Forelimb muscle (tissue), 1 donor: ENCODE measurements at regions not wholly inside any gene's neighbourhood (a gene's known extent, or its start where the extent isn't known, plus 50 kb on each side); places are given as distances from the start of the nearest gene placed in this dataset.
A peak's percentile ranks its signal among the peaks of the same experiment; 100 is the strongest.

Experiments
- DNase-seq: peaks from one replicate; pipeline ENCODE4 v3.0.0-alpha.2; 2013; ENCODE audit warnings: low read depth

DNA sequence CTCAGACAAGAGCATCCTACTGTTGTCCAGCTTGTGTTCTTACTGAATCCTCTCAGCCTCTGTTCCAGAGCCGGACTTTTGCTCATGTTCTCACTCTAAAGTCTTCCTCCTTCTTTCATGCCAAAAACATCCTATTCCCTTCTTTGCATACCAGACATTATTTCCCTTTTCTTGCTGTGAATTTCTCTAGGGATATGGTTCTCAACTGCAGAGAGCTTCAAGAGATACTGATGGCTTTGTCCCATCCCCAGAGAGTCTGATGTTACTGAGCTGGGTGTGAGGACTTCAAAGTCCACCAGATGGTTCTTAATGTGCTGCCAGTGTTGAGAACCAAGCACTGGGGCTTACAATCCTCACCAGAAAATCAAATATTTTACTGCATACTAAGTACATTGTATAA lies 98.6 kb upstream of the FER start:
- no peak for DNase-seq

DNA sequence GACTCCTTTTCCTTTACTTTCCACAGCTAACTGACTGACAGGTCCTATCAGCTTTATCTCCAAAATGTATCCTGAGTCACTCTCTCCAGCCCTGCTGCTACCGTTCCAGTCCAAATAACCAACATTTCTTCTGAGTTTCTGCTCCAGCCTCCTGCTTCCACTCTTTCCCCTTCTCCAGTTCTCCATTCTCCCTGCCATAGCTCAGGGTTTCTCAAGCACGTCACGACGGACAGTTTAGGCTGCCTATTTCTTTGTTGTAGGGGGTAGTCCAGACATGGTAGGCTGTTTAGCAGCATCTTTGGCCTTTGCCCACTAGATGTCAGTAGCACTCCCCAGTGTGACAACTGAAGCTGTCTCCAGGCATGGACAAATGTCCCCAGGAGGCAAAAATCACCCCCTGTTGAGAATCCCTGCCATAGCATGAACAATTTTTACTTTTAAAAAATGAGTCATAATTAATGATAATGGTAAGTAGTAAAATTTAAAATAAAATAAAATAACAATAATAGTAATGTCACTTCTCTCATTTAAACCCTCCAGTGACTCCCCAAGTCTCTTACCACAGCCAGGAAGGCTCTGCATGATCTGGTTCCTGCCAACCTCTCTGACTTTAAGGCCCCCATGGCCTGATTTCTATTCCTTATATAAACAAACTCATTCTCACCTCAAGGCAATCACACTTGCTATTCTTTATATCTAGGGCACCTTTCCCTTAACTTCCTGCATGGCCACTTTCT lies 105.4 kb upstream of the FER start:
- DNase-seq, result no peak

DNA sequence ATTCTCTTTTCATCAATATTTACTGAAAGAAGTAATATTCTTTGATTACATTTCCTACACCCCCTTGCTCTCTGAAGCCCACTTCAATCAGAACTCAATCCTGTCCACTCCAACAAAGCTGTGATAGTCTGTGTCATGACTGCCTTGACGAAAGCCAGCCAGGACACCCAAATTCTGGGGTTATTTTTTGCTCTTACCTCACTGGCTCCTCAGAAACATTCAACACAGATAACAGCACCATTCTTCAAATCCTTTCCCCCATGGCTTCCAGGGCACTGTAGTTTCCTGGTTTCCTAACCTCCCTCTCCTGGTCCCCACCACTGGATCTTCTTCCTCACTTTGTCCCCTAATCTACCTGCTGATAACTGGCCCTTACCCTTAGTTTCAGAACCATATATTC lies 106.1 kb upstream of the FER start:
- DNase-seq, result no peak

DNA sequence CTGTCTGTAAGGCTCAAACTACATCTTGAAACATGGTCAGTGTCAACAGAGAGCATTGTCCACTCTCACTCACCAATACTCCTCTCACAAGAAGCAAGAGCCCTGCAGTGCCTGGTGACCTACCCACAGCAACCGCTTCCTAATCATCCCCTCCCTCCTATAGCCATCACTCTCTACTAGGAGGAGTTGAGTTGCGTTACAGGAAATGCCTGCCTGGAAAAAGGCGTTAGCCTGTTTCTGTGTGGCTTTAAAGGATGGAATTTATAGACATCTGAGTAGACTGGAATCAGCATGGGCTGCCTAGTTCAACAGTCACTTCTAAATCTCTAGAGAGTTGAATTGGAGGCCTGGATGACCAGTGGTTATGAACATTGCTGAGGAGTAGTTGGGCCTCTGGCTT lies 108.3 kb upstream of the FER start:
- DNase-seq, result no peak

DNA sequence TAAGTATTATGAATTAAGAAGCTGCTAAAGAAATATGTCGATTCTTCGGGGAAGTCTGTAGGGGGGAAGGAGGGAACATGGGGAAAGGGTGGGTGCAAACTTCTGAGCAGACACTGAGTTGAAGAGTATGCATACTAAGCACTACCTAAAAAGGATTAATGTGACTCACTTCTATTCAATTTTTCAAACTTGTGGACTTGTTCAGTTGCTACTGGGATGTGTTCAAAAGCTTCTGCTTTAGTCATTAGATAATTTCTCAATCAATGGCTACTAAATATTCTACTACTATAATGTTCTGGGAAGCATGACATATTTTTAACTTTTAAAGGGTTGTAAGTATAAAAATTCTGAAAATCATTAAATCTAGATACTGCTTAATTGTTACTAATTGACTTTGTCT lies 109.7 kb upstream of the FER start:
- no peak for DNase-seq

DNA sequence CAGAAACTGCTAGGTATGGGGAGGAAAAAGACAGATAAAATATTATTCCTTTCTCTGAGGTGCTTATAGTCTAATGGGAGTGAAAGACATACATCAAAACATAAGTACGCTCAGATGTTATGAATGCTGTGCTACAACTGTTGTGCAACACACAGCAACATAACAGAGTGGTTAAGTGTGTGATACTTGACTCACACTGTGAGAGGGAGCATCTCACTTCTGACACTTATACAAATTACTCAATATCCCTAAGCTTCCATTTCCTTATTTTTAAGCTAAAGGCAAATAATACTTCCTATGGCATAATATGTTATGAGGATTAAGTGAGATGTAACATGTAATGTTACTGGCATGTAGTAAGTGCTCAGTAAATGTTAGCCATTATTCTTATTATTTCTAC lies 110.6 kb upstream of the FER start:
- no peak for DNase-seq

DNA sequence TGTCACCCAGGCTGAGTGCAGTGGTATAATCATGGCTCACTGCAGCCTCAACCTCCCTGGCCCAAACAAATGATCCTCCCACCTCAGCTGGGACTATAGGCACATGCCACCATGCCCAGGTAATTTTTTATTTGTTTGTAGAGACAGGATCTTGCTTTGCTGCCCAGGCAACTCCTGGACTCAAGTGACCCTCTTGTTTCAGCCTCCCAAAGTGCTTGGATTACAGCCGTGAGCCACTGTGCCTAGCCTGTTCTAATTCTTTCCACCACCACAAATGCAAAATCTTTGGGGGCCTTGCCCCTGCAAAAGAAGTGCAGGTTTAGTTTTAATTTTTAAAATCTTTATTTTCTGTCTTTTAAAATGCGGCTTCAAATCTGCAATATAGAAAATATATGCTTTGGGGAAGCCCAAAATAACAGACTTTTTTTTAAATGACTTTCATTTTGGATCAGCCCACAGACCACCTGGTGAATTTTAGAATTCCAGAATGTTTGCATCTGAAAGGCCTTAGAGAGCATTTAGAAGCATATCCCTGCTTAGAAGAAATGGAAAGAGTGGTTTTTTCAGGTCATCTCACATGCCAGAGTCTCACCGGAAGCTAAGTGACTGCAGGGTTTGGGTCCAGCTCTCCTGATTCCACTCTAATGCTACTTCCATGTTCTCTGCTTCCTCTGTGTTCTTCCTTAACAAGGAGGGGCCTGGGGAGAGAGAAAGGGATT lies 111.4 kb upstream of the FER start:
- no peak for DNase-seq

DNA sequence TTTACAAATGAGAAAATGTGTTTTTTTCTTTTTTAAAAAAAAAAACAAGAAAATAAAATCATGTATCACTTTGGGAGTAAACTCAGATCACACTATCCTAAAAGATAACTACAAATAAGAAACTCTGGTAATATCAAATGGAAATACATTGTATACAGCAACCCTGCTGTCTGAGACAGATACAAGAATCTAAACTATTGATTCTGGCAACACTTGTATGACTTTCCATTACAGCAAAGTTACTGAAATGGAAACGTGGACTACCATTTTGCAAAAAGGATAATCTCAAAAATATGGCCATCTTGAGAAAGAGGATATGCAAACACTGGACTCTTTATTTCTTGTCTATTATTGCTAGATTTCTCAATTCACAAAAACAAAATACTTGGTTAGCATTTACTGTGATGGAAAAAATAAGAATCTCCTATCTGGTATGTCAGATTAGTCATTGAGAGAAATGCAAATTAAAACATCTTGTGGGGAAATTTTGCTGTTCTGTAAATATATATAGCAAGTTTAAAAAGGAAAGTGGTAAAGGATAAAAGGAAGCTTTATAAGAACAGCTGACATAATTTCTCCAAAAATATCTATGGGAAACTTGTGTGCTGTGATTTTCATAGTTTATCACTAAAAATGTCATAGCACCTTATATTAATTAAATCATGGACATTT lies 112.9 kb upstream of the FER start:
- DNase-seq, result no peak

DNA sequence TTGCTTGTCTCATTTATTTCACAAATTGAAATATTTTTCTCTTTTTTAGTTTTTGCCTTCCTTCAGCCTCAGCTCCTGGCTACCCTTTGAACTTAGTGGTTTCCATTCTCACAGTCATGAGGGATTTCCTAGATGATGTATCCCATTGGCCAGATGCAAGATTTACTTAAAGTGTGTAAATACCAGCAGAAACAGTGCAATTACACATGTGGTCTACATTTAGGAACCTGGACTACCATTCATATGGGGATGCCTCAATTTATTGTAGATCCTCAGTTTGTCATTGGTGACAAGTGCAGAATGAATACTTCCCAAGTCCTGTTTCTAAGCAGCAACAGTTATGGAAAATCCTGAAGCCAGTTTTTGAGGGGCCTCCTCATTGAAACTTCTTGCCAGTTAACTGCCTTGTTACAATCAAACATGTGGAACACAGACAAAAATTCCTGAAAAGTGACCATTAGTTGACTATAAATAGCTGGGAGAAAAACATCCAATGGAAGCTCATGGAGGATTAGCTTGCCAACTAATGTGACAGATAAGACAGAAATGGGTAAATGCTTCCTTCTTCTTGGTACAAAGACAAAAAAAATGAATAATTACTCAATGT lies 113.6 kb upstream of the FER start:
- DNase-seq, result peak; percentile 54

DNA sequence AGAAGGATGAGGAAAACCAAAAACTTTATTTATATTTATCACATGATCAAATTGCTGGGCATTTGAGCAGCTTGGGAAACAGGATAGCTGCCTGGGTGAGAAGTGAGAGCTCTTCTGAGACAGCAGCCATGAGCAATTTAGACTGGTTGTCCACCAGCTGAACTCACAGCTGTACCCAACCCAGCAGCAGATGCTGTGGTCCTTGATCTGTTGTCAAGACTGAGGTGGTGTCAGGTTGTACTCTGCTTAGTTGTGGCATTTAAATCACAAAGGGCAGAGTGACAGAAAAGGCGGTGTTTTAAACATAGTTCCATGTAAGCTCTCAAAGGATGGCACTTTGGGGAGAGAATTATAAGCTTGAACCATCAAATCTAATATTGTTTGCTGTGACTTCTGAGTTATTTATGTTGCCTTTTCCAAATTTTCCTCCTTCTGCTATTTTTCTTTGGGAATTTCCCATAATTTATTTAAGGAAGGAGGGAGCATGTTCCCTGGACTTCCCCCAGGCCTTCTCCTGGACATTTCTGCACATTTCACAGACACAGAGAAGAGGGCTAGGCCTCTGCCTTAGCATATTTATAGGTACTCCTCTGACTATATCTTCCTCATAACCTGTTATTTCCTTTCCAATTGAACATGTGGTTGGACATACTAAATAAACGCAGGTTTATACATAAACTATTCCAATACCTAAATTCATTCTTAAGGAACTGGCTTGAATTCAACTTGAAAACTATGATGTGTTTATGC lies 117.7 kb upstream of the FER start:
- DNase-seq, result no peak

DNA sequence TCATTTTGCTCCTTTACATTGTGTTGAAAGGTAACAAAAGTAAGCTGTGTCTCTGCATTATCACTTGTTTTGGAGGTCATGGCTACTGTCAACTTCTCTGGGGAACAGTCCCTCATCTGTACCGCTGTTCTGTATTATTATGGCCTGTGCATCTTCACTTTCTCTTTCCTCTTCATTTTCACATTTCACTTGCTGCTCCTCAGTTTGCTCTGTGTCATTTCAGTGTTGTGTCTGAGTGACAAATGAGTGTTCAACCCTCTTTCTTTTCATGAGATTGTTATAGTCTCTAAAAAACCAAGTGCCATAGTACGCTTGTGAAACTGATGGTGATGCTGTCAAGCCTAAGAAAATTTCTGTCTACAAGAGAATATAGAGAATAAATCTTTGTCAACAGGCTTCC lies 122.0 kb upstream of the FER start:
- no peak for DNase-seq

DNA sequence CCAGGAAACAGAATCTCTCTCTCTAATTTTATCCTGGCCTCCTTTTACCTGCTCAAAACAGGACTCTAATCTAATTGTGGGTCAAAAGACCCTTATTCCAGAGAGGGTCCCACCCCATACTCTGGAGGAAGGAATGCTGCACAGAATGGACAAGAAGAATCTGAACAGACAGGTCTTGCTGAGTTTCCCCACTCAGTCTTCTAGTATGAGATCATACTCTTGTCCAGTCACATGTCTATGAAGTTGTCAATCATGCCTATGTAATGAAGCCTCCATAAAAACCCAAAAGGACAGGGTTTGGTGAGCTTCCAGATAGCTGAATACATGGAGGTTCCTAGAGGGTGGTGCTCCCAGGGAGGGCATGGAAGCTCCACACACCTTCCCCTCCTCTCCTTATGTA lies 123.9 kb upstream of the FER start:
- no peak for DNase-seq

DNA sequence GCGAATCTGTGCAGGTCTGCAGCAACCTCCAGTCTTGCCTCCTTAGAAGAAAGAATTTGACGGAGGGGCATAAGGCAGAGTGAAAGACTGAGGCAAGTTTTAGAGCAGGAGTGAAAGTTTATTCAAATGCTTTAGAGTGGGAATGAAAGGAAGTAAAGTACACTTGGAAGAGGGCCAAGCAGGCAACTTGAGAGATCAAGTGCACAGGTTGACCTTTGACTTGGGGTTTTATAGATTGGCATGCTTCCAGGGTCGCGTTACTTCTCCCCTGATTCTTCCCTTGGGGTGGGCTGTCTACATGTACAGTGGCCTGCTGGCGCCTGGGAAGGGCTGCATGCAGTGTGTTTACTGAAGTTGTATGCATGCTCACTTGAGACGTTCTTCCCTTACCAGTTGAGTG lies 127.2 kb upstream of the FER start:
- no peak for DNase-seq

DNA sequence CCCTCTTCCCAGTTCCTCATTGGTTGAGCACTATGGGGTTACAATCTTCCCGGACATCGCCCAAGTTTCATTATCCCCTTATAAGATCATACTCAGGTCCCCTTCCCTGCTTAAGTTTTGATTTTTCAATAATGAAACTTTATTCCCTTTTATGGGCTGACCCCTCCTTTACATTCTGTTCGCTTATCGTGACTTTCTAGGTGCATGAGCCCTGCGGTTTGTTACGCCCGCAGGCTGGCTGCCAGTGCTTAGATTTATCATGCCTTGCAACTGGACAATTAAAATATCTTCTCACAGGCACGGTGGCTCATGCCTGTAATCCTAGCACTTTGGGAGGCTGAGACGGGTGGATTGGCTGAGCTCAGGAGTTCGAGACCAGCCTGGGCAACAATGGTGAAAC lies 127.9 kb upstream of the FER start:
- no peak for DNase-seq

DNA sequence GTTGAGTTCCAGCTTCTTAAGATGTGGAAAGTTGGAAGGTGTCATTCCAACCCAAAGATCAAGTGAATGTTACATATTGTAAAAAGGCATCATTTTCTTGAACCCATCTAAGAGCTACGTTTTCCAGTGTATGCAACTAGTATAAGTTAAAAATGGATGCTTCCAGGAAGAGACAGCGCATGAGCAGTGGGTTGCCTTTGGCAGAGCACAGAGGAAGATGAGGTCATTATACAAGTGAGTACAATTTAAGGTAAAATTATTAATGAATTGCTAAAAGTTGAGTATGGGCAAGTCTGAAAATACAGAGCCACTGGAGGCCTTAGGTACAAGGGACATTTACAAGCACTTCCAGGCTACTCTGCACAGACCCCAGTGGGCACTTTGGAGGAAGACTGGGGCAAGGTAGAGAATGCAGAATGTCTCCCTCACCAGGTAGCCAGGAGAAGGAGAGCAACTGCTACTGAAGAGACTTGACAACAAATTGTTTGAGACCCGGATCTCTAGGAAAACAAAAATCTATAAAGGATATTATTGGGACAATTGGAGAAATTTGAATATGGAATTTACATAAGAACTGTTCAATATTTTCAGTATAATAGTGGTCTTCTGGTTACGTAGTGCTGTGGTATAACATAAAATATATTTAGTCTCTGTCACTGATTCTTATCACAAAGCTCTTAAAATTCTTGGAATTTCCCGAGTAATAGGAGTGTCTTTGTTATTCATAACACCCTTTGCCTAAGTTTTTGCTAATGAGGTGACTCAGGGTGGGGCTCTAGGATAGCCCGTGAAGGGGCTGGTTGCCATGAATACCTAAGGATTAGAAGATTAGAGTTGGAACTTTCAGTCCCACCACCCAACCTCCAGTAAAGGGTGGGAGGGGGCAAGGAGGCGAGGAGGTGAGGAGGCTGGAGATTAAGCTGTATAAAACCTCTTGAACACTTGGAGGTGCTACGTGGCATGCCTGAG lies 129.9 kb upstream of the FER start:
- no peak for DNase-seq

DNA sequence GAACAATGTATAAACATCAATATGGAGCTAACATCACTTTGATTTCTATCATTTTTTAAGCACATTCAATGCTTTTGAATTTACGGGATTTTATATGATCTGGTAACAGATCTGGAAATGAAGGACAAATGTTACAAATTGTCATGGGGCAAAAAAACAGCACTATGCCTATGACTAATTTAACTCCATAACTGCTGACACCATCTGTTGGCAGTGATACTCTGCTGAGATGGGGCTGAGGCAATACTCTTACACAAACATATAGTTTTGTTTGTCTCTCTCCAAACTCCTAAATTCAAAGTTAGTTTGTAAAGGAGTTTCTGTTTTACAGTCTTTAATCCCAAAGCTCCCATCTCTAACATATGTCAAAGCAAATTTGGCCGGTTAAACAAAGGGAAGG lies 132.5 kb upstream of the FER start:
- no peak for DNase-seq

DNA sequence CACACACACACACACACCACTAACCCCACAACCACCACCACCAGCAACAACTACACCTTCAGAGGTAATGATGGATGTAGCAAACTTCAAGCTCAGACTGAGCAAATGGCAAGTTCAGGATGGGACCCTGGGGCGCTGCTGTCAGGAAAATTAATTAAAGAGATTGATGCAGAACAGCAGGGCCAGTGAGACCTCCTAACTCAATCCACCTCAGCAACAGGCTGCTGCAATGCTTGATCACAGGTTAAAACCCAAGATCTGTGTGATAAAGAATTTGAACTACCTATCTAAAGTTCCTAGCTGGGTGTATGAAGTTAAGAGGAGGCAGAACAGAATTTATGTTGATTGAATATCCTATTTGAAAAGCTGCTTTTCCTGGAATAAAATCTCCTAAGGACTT lies 140.3 kb upstream of the FER start:
- DNase-seq, result no peak

DNA sequence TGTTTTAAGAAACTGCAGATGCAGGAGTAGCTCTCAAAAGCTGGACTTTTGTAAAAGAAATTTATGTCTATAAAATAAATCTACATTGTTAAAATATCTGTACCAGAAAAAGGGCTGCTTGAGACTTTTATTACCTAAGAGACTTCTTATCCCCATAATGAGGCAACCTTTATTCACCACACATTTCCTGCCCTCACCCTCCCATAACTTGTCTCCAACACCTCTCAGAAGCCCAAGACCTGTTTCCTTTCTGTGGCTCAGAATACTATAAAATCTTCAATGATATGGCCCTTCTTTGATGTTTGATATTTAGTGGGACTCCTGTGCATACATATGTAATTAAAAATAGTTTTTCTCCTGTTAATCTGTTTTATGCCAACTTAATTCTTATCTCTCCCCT lies 141.5 kb upstream of the FER start:
- DNase-seq, result no peak

DNA sequence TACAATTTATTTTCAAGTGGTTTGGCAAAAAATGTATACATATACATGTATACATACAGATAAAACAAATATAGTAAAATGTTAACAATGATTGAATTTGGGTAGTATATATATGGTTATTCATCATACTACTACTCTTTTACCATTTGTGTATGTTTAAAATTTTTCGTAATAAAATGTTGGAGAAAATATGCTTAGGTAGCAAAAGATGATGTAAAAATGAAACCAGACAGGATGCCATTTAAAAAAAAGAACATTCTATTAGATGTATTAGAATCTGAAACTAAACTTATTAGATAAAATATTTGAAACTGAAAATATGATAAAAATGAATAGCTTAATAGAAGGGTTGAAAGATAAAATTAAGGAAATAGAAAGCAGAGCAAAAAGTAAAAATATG lies 144.9 kb upstream of the FER start:
- DNase-seq, result no peak

DNA sequence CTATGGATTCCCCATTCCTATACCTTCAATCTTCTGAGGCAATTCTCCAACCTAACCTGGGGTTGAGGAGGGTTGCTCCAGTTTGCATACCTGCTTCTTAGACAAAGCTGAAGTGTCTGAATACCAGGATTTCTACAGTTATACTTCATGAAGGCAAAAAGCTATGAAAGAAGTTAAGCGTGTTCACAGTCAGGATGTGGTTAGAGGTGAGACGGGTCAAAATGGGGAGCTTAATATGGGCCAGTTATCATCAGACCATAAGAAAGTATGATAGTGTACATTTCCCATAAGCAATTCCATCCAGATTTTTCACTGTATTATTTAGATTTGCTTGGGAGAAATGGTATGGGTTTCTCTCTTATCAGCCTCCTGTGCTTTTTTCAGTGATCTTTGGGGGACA lies 156.9 kb upstream of the FER start:
- DNase-seq, result no peak

DNA sequence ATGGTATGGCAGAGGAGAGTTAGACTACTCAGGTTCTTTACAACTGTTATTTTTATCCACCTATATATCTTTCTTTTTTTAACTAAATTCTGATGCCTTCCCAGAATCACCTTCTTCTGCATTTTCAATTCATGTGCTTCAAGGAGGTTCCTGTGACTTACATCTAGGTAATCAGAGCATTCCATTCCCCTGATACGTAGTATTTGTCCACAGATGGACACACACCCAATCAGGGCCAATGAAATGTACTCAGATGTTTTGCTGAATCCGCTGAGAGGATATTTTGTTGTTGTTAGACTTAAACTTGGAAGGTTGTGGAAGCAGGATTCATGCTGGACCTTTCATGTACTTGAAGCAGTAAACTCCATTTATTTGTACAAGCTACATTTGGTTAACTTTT lies 159.4 kb upstream of the FER start:
- no peak for DNase-seq
